Umbilical cord (tissue), 1 donor: ENCODE measurements at regions not wholly inside any gene's neighbourhood (a gene's known extent, or its start where the extent isn't known, plus 50 kb on each side); places are given as distances from the start of the nearest gene placed in this dataset.
"Not testable (repeated sequence)": the region's sequence is repeated elsewhere in the genome, so short reads cannot be mapped to it uniquely, and the experiment has no call there.

Source experiments
- DNase-seq: peaks from one replicate; pipeline ENCODE4 v3.0.0-alpha.2; 2015; ENCODE audit warnings: low spot score

DNA sequence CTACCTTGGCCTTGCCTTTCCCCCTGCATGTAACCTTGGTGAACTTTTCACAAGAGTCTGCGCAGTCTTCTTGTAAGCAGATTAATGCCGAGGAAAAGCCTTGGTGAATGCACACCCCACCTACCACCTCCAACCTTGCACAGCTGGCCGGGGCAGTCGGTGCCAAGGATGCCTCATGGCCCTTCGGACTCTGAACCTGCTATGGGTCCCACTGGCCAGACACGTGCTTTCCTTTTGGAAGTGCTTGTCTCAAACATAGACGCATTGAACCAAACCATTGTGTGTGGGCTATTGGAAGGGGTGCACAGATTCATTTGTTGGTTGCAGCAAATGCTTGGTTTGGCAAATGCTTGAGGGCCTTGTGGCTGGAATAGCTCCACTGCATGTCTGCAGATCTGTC is 109.0 kb upstream of the PLGLB2 start:
- not testable (repeated sequence) for DNase-seq

DNA sequence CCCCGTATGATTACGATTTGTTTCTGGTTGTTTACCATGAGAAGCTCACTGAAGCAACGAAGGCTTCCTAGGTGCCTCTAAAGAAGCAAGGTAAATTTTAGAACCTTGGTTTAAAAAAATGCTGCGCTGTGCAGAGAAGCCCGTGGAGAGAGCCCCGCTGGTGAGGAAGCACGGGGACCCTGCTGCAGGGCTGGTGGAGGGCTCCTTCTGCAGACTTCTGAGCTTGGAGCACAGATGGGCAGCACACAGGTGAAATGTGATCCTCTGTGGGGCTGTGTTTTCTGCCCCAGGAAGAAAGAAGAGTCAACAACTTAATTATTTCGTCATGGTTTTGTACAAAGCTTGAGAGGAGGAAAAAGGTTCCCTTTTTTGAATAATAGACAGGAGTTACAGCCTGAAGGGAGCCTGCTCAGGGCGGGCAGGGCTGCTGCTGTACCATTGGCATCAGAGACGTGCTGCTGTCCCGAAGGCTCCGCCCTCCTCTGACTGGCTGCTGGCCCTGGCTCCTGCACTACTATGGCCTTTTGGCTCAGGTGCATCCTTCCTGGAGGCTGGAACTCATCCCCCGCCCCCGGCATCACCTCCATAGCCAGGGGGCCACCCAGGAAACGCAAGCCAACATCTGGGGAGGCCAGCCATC is 108.0 kb upstream of the PLGLB2 start:
- DNase-seq: not testable (repeated sequence)

DNA sequence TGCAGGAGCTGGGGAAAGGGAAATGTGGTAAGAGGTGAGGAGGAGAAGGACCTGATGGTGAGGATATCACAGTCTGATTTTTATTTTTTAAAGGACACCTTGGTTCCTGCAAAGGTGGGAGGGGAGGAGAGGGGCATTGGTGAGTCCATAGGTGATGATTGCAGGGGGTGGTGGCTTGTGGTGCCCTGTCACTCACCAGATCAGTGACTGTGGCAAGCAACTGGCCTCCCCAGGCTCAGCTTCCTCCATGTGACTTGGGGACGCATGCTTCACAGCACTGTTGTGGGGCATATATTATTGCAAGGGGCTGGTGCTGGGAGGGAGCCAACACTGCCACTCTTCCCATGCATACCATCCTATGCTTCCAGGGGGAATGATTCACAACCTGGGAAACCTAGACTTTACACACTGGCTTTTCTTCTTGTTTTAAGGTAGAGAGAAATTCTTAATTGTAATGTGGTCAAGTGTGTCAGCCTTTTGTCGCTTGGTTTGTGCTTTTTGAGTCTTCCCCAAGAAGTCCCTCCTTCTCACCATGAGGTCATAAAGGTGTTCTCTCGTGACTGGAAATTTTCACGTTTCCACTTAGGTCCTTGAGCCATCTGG is 106.8 kb upstream of the PLGLB2 start:
- DNase-seq: not testable (repeated sequence)

DNA sequence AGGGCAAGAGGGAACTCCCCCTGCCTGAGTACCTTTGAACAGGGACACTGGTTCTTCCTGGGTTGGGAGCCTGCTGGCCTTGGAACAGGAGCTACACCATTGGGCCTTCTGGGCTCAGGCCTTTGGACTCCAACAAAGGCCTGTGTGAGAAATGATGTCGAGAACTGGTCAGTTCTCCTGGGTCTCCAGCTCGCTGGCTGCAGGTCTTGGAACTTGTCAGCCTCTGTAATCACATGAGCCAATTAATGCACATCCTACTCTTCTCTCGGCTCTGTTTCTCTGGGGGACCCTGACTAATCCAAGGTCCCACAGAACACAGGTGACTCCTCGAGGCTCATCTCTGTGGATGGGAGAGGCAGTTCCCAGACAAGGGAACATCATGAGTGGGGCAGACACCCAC is 104.7 kb upstream of the PLGLB2 start:
- not testable (repeated sequence) for DNase-seq

DNA sequence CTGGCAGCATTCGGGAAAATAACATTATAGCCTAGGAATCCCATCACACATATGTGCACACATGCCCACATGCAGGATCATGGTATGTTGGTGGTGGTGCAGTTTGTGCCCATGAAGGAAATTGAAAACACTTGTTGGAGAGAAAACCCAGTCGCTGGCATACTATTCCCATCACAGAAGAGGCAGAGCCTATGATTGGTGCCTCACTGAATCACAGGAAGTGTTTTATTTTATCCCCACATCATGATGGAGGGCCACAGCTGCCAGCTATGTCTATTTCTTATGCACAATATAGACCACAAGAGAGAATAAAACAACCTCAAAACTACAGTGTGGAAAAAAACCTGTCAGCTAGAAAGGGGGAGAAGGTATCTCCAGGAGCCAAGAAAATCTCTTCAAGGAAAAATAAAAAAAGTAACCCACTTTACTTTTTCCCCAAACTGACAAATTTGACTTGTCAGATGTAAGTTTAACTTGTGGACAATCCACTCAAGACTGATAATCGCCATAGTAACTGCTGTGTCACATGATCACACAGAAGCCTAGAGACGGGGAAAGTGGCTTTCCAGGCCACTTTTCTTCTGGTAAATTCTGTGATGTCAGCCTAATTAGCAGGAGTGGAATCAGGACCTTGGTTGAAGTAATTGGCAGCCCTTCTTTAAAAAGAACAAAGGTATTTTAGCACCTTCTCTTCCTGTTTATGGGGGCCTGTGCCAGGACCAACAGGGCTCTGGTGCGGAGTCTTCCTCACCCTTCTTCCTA is 100.0 kb upstream of the PLGLB2 start:
- DNase-seq: peak; percentile 5

DNA sequence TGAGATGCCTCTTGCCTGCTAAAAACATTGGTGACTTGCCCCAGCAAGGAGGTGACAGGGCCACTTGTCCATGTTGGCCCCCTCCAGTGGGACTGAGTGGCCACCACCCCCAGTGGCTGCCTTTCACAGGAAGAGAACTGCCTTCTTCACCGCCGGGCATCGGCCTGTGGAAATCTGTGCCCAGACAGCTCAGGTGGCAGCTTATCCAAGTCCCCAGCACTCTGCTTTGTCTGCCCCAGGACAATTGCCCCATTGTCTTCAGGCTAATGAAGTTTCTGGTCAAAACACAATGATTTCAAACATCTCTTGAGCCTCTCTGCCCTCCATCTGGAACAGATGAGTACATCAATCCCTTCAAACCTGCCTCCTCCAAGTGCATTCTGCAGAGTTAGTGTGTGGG is 99.1 kb upstream of the PLGLB2 start:
- DNase-seq: not testable (repeated sequence)

DNA sequence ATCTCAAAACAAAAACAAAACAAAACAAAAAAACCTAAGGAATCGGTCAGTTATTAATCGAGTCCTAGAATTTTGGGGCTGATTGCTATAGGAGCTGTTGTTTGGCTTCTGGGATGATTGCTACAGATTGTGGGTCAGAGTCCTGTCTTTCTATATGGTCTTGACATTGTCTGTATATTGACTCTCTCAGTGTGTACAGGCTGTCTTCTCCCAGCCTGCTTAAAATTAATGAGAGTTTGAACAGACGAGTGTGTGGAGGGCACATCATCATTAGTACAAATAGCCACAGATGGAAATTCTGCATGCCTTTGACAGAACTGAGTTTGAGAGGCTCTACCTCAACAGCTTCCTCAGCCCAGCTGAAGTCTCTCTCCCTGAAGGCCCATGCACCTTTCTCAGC is 98.0 kb upstream of the PLGLB2 start:
- not testable (repeated sequence) for DNase-seq

DNA sequence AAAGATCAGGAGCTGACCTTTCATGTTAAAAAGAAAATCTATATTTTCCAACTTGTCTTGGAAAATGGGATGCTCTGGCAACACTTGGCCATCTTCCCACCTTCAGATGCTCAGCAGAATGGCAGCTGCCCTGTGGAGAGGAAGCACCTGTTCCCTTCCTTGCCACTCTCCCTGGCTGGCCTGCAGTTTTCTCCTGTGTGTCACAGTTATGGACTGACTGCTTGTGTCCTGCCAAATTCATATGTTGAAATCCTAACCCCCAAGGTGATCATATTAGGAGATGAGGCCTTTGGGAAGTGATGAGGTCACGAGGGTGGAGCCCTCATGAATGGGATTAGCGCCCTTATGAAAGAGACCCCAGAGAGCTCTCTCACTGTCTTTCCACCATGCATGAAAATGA is 97.0 kb upstream of the PLGLB2 start:
- not testable (repeated sequence) for DNase-seq

DNA sequence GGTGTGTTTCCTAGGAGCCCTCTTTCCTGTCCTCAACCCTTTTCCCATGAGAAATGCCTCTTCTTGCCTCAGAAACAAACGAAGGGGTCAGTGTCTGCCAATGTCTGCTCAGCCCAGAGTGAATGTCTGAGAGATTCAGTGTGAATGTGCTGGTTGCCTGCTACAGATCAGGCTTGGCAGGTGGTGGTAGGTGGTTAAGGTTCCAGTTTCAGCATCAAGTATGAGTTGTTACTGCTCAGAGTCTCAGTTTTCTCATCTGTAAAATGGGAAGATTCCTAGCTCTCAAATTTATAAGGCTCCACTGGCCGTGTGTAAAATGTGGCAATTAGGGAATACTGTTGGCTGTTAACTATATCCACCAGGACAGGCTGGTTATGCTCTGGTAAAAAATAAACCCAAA is 96.3 kb upstream of the PLGLB2 start:
- DNase-seq: not testable (repeated sequence)

DNA sequence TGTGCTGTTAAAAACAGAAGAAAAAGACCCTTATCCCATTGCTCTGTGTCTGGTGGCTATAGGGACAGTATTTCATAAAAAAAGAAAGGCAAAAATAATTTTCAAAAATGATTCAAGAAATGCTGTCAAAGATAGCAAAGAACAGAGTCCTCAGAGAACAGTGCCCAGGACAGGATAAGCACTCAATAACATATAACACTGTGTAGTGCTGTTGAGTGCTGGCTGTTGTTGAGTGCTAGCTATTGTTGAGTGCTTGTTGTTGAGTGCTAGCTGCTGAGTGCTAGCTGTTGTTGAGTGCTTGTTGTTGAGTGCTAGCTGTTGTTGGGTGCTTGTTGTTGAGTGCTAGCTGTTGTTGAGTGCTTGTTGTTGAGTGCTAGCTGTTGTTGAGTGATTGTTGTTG is 94.5 kb upstream of the PLGLB2 start:
- DNase-seq: not testable (repeated sequence)

DNA sequence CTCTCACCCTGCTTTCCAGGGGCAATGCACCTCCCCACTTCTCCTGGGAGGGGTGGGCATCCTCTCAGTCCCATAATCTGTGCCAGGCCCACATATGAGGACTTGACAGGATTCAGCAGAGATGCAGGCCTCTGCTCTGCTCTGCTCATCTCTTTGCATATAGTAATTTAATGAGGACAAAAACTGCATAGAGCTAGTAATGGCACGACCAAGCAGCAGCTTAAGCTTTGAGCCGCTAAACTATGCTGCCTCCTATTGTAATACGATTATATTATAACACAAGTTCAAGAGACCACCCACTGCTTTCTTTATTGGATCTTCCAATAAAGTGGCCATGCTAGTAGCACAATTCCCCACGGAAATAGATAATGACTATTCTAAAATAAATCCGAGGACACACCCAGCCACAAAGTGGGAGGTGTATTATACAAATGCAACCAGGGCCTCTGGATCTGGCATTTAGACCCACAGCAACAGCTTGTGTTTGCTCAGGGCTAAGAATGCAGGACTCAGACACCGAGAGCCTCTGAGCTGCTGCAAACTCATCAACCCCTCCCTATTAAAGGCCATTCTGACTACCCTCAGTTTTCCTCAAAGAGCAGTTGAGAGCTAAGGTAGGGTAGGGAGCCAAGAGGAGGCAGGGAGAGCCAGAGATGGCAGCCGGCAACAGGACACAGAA is 93.6 kb upstream of the PLGLB2 start:
- DNase-seq: not testable (repeated sequence)

DNA sequence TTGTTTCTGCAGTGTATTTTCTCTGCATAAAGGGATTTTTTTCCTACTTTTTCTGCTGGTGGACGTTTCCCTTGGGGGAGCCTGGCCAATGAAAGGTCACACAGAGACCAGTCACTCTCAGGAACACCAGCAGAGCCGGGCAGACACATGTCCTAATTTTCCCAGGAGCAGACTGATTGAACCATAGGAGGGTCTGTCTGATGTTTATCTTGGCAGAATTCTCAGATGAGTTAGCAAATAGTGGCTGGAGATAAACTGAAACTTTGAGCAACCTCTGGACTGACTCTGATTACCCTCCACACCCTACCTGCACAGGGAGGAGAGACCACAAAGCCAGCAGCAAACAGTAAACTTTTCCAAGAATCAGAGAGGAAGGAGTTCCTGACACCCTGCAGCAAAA is 90.0 kb upstream of the PLGLB2 start:
- DNase-seq: not testable (repeated sequence)

DNA sequence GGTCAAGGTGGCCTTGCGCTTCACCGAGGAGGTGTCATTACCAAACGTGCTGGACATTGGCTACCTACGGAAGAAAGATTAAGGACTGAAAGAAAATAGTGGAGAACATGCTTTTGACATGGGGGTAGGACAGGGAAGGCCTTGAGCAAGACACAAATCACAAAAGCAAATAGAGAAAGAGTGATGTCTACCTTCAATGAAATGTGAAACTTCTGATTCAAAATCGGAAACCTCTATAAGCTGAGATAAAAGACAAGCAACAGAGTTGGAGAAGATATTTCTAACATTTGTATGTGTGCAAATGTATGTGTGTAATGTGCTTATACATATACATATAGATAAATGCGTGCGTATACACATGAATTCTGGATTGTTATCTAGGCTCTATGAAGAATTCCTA is 89.5 kb upstream of the PLGLB2 start:
- not testable (repeated sequence) for DNase-seq

DNA sequence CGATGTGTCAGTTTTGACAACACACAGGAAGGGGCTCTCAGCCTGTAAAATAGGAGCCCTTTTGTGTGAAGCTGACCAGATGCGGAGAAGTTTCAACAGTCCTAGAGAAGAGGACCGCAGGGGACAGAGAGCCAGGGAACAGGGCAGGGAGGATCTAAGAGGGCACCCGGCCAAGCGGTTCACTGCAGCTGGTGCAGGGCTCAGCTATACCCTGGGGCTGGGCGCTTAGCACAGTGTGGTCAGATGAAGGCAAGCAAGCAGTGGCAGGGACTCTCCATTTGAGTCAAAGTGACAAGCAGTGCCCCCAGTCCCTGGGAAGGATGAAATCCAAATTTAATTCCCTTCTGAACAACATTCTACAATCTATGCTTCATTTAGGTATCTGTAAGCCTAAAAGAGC is 88.9 kb upstream of the PLGLB2 start:
- DNase-seq: not testable (repeated sequence)

DNA sequence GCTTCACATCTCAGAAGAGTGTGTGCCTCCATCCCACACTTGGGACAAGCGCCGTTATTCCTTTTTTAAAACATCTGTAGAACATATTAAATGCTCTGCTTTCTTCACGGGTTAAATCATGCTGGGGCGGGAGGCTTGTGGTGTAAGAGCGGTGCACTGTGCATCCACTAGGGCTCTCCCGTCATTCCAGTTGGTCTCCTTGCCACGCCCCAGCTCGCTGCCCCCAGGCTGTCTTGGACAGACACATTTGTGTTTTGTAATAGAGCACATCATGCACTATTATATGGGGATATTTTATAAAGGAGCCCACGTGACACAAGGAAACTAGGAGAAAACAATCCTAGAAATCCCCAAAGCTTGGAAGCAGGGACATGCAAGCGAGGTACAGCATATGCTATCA is 87.7 kb upstream of the PLGLB2 start:
- DNase-seq: not testable (repeated sequence)

DNA sequence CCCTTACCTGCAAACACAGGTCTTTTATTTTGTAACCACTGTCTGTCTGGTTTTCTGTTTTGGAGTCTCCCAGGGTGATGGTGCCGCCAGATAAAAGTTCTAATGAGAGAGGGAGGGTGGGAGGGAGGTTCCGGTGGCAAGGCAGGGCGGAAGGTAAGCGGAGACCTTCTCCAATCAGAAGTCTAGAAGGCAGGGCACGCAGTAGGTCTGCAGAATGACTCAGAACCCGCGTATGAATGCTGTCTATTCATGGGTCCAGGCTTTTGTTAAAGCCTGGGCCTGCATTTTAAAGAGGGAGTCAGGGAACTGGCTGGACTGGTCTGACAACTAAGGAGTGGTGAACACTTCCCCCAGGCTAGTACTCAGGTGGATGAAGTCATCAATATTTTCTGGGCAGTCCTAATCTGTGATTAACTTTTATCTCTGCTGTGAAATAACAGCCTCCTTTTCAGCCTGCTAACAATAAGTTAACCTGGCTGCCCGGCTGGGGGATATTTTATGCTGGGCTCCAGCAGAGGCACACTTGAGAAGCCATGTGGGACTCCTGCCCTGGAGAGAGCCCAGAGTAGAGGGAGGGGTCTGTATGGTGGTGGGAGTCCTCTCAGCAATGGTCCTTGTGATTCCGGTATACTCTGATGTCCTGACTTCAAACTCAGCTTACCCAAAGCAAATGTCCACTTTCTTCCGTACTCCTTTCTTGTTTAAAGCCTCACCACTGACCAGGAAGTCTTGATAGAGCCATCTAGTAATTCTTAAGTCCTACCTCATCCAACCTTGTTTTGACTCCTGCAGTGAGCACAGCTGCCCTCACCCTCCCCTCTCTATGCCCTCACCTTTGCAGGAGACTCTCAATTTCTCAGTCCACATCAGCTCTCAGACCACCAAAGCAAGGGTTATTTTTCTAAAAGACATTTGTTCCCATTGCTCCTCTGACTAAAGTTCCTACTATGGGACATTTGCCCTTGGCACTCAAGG is 85.3 kb upstream of the PLGLB2 start:
- DNase-seq: peak; percentile 57

DNA sequence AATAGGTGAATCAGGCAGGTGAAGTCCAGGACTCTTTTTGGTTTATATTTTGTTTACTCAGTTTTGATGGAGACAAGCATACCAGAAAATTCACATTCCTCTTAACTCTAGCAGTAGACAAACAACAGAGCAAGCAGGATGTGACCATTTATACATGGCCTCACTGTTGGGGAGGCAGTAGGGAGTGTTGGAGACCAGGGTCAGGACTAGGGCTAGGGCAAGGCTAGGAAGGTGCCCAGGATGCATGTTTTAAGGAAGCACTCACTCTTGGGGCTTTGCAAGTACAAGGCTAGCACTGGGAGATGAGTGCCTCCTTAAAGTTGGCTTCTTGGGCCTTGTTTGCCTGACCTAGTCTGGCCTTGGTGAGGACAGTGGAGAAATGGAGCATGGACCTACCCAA is 84.5 kb upstream of the PLGLB2 start:
- not testable (repeated sequence) for DNase-seq

DNA sequence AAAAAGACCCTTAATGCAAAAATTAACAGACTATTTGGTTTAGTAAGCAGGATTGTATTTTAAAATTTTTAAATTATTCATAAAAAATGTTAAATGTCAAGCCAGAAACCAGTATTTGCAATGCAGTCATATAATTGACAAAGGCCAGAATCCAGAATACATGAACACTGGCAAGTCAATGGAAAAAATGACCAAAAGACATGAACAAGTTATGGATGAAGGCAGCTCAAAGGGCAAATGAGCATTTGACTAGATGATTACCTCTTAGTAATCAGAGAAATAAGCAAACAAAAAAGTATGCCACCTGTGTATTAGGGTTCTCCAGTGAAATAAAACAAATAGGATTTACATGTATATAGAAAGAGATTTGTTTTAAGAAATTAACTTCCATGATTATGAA is 80.9 kb upstream of the PLGLB2 start:
- not testable (repeated sequence) for DNase-seq

DNA sequence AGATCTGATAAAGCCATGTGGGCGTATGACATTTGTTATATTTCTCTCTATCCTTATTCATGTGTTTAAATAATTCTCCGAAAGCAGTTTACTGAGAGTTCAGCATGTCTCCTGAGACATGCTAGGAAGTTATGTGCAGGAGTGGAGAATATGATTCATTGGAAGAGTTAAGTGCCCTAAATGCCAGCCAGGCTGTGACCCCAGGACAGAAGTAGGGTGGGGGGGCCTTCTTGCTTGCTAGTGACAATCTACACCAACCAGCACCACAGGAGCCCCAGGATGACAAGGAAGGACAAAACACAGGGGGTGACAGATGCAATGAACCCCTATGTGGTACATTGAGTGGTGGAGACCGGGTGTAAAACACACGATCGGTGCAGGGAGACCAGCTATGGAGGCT is 79.5 kb upstream of the PLGLB2 start:
- not testable (repeated sequence) for DNase-seq

DNA sequence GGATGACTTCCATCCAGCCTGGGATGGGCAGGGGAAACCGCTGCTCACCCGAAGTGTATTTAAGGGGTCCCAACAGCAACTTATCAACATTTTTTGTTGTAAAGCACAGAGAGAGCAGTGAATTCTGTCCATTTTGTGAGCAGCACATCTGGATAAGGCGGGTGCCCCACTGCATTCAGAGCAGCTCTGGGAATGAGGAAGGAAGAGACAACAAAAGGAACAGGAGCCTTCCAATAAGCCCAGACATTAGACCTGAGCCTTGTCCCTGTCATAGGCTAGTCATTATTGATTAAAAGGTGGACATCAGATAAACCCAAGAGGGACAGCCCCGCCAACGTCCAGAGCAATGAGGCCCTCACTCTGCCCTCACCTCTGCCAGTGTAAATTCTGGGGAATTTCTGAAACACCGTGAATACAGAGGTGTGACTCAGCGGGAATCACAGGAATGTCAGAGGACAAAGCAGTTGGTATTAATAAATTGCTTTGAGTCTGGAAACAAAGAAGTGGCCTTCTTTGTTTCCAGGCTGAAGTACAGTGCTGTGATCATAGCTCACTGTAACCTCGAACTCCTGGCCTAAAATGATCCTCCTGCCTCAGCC is 78.2 kb upstream of the PLGLB2 start:
- DNase-seq: not testable (repeated sequence)

DNA sequence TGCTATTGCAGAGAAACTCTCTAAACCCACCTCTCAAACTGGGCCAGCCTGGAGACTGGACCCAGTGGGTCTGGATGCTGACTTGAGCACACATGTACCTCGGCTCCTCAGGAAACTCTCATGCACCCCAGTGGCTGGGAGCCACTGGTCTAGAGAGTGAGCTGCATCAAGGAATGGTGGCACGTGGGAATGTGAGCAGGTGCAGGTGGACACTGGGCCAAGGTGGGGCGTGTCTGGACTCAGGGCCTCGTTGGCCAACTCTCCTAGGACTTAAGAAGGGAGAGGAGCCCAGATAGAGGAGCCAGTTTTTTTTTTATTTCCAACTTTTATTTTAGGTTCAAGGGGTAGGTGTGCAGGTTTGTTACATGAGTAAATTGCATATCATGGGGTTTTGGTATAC is 75.5 kb upstream of the PLGLB2 start:
- DNase-seq: not testable (repeated sequence)
